Lung (tissue), 11 donors: ENCODE measurements at regions not wholly inside any gene's neighbourhood (a gene's known extent, or its start where the extent isn't known, plus 50 kb on each side); places are given as distances from the start of the nearest gene placed in this dataset.

Source experiments
- ATAC-seq: fragments of 200-7000 bp; cut with Tn5 transposase; one replicate; pipeline ENCODE4 v1.9.1; 2020; ENCODE audit warnings: moderate number of reproducible peaks; ENCODE audit not compliant: insufficient read depth, low FRiP score
- DNase-seq, 3 donors: peaks; one replicate each; pipeline ENCODE4 v3.0.0-alpha.2; 2013 to 2017
- H3K27ac ChIP-seq, 2 donors: one replicate each; pipeline ENCODE4 v1.5.1; 2013; ENCODE audit warnings: mild to moderate bottlenecking in 2 of 2, moderate library complexity in 2 of 2, control low read depth in 1 of 2, inconsistent platforms in 1 of 2, low read depth in 1 of 2, low read length in 1 of 2
- H3K27me3 ChIP-seq, 3 donors: one replicate each; pipeline ENCODE4 v1.5.1; 2013; ENCODE audit warnings: low read length in 2 of 3; ENCODE audit not compliant: control insufficient read depth in 3 of 3, insufficient read depth in 3 of 3
- H3K36me3 ChIP-seq, 4 donors: one replicate each; pipeline ENCODE4 v1.5.1; 2013; ENCODE audit warnings: low read length in 4 of 4, mild to moderate bottlenecking in 1 of 4, moderate library complexity in 1 of 4; ENCODE audit not compliant: control insufficient read depth in 4 of 4, insufficient read depth in 4 of 4
- H3K4me1 ChIP-seq, 5 donors: one replicate each; pipeline ENCODE4 v1.5.1; 2013; ENCODE audit warnings: low read length in 5 of 5, mild to moderate bottlenecking in 2 of 5, moderate library complexity in 1 of 5; ENCODE audit not compliant: control insufficient read depth in 5 of 5, insufficient read depth in 5 of 5
- H3K4me3 ChIP-seq: one replicate; pipeline ENCODE4 v1.5.1; 2013; ENCODE audit warnings: mild to moderate bottlenecking, control low read depth, moderate library complexity
- H3K9ac ChIP-seq, 2 donors: one replicate each; pipeline ENCODE4 v1.5.1; 2013; ENCODE audit warnings: low read length in 2 of 2, control low read depth in 1 of 2; ENCODE audit not compliant: insufficient read depth in 1 of 2
- H3K9me3 ChIP-seq, 4 donors: one replicate each; pipeline ENCODE4 v1.5.1; 2013; ENCODE audit warnings: low read length in 3 of 4, mild to moderate bottlenecking in 1 of 4, moderate library complexity in 1 of 4; ENCODE audit not compliant: control insufficient read depth in 4 of 4, insufficient read depth in 3 of 4
- WGBS, 2 donors: extraction: QIAGEN DNeasy Blood & Tissue Kit; methylation state at CpG; one replicate each; pipeline ENCODE4 v1.1.7; 2013; 5-methylcytosine and 5-hydroxymethylcytosine counted together
- TF ChIP-seq, protein P1 (sequence below): IDR thresholded peaks from 2 replicates; pipeline ENCODE4 v1.5.1; 2012; ENCODE audit warnings: mild to moderate bottlenecking; ENCODE audit errors: control extremely low read depth, extremely low read depth
- donor health status: control.
- donor health status: control.
- donor health status: Bipolar disorder and iron deficiency.
- donor health status: healthy.
- donor health status: DM: yes; HTN: yes; CAD: no.

DNA sequence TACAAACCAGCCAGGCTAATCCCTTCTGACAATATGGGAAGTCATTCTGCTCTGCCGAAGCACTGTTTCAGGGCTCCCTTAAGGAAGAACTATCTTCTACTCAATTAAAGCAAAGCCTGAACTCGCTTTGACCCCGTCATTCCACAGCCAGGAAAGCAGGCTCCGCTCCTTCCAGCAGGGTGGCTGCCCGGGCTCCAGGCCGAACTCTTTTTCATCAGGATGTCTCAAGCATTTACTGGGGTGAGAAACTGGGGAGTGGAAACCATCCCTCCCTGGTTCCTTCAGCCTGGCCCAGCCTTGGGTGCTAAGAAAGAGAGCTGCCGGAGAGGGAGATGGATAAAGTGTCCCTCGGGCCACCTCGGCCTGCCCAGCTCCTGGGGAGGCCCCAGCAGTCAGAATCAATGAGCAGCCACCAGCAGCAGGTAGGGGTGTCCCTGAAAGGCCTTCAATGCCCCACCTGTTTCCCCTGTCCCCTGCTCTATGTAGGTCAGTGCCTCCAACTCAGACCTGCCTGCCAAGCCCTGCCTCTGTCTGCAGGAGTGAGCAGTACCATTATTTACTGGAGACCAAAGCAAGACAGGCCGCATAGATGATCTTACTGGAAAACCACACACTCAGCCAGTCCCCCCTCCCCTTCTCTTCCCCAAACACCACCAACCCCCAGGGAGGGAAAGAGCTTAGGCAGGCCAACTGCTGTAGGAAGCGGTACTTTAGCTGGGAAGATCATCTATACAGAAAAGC is 225.6 kb upstream of the TLE3 start:
- no peak overlapping the region for H3K4me3 ChIP-seq
- H3K4me1 ChIP-seq, result peaks cover 3 to 75% (median 40%) of the 10 kb centered on the region in 5 donors
- no peak for ATAC-seq
- H3K27ac ChIP-seq, result peak overlapping the region in 1 of 2 donors; percentile 49
- H3K9ac ChIP-seq, result no peak overlapping the region
- 67 to 68% methylated on average over 11 of the region's 11 CpGs for WGBS, 2 donors
- no peaks in the 10 kb centered on the region for H3K27me3 ChIP-seq
- TF ChIP-seq, protein P1, sequence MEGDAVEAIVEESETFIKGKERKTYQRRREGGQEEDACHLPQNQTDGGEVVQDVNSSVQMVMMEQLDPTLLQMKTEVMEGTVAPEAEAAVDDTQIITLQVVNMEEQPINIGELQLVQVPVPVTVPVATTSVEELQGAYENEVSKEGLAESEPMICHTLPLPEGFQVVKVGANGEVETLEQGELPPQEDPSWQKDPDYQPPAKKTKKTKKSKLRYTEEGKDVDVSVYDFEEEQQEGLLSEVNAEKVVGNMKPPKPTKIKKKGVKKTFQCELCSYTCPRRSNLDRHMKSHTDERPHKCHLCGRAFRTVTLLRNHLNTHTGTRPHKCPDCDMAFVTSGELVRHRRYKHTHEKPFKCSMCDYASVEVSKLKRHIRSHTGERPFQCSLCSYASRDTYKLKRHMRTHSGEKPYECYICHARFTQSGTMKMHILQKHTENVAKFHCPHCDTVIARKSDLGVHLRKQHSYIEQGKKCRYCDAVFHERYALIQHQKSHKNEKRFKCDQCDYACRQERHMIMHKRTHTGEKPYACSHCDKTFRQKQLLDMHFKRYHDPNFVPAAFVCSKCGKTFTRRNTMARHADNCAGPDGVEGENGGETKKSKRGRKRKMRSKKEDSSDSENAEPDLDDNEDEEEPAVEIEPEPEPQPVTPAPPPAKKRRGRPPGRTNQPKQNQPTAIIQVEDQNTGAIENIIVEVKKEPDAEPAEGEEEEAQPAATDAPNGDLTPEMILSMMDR, result no peak
- no peaks in the 10 kb centered on the region for H3K9me3 ChIP-seq
- DNase-seq, result peak; percentile 94 to 97 (median 97)
- no peaks in the 10 kb centered on the region for H3K36me3 ChIP-seq

DNA sequence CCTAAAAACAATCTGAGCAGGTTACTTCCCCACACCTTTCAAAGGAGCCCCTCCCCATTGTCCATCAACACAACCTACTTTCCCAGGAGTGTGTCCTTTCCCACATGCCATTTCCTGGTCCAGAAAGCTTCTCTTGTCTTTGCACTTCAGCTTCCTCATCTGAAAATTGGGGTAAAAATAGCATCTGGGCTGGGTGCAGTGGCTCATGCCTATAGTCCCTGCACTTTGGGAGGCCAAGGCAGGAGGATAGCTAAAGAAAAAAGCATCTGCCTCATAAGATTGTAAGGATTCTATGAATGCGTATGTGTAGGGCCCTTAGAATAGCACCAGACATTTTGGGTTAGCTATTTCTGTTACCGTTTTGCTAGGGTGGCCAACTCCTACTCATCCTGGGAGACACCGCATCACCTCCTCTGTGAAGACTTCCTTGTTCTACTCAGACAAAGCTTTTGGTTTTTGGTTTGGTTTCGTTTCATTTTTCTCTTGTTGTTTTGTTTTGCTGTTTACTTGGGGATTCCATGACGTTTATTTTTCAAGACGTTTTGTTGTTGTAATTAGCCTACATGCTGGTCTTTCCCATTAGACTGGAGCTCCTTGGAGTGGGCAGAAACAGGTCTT is 224.4 kb upstream of the TLE3 start:
- Histone ChIP-seq H3K9me3 (no peaks in the 10 kb centered on the region), H3K4me1 (peaks cover 0 to 72% (median 40%) of the 10 kb centered on the region in 5 donors), H3K36me3 (no peaks in the 10 kb centered on the region), H3K27ac (no peak overlapping the region), H3K4me3 (no peak overlapping the region), H3K27me3 (no peaks in the 10 kb centered on the region), H3K9ac (no peak overlapping the region)
- DNase-seq (no peak), ATAC-seq (no peak)
- TF ChIP-seq, protein P1, result no peak
- WGBS, 2 donors, result 77 to 87% methylated on average over 6 of the region's 6 CpGs

DNA sequence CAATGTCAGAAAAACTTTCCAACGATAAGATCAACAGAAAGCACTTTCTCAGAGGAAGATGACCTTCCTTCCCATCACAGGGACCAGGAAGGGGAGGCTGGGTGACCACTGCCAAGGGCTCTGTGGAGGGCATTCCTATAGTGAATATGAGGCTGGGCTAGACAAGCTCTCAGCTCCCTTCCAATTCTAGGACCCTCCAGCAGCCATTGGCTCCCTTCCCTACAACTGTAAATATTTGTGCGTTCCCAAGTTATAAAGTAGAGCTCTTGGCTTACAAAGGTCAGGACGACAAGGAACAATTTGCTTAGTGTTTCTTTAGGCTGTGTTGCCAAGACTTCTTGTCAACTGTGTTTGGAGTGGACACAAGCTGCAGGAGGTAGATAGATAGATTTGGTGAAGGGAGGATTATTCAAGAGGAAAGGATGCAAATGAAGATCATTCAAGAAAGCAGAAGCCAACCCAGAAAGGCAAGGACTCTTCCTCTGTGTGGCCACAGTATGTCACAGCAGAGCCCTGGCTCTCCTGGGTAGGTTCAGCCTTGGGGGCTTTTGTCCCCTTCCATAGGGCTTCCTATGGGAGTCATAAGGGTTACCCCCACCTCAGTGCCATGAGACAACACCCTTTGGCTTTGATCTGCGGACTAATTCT is 223.6 kb upstream of the TLE3 start:
- Histone ChIP-seq H3K36me3 (no peaks in the 10 kb centered on the region), H3K9ac (no peak overlapping the region), H3K27ac (no peak overlapping the region), H3K9me3 (no peaks in the 10 kb centered on the region), H3K4me3 (no peak overlapping the region), H3K27me3 (no peaks in the 10 kb centered on the region), H3K4me1 (peaks cover 0 to 72% (median 40%) of the 10 kb centered on the region in 5 donors)
- ATAC-seq (no peak), DNase-seq (peak; percentile 92 to 99 (median 98))
- TF ChIP-seq, protein P1, result no peak
- WGBS, 2 donors, result 51 to 63% methylated on average over 4 of the region's 4 CpGs
